ENCODE measurements at regions not wholly inside any gene's neighbourhood (a gene's known extent, or its start where the extent isn't known, plus 50 kb on each side); places are given as distances from the start of the nearest gene placed in this dataset.
A peak's percentile ranks its signal among the peaks of the same experiment; 100 is the strongest.

- no peaks in the 10 kb centered on the region for H3K9me3 Mint-ChIP-seq
- no peak overlapping the region for H3K4me3 Mint-ChIP-seq
- no peak for ATAC-seq
- no peak overlapping the region for H3K27ac Mint-ChIP-seq
- no peaks in the 10 kb centered on the region for H3K4me1 Mint-ChIP-seq
- peaks cover 5 to 16% (median 11%) of the 10 kb centered on the region in 5 donors for H3K27me3 Mint-ChIP-seq
- DNase-seq = no peak
- POLR2A ChIA-PET = no interaction called here
- no peaks in the 10 kb centered on the region for H3K36me3 Mint-ChIP-seq
These were observed 210.3 kb downstream of the SETD4 start for GRCh38 chr21:35850029-35850428.

GRCh38 chr21:35849144-35849543 lies 211.2 kb downstream of the SETD4 start:
- Mint-ChIP-seq H3K27ac (peak overlapping the region in 1 of 10 donors; percentile 75), H3K4me1 (no peaks in the 10 kb centered on the region), H3K9me3 (no peaks in the 10 kb centered on the region), H3K27me3 (peaks cover 5 to 15% (median 11%) of the 10 kb centered on the region in 5 donors), H3K36me3 (no peaks in the 10 kb centered on the region), H3K4me3 (no peak overlapping the region)
- no peak for DNase-seq
- POLR2A ChIA-PET = no interaction called here
- ATAC-seq = no peak

- peaks cover 0 to 2% (median 0%) of the 10 kb centered on the region in 4 donors for H3K4me1 Mint-ChIP-seq
- no peak for ATAC-seq
- no peak overlapping the region for H3K27ac Mint-ChIP-seq
- no peak for DNase-seq
- POLR2A ChIA-PET = no interaction called here
- no peaks in the 10 kb centered on the region for H3K36me3 Mint-ChIP-seq
- no peak overlapping the region for H3K4me3 Mint-ChIP-seq
- no peaks in the 10 kb centered on the region for H3K9me3 Mint-ChIP-seq
- H3K27me3 Mint-ChIP-seq = peaks cover 0 to 7% (median 0%) of the 10 kb centered on the region in 5 donors
These were observed 216.2 kb downstream of the SETD4 start for GRCh38 chr21:35843911-35844667.

- Mint-ChIP-seq H3K27ac (no peak overlapping the region), H3K27me3 (peaks cover 0 to 4% (median 0%) of the 10 kb centered on the region in 5 donors), H3K36me3 (no peaks in the 10 kb centered on the region), H3K4me3 (no peak overlapping the region), H3K4me1 (peaks cover 3 to 16% (median 10%) of the 10 kb centered on the region in 4 donors), H3K9me3 (no peaks in the 10 kb centered on the region)
- DNase-seq (no peak), ATAC-seq (no peak)
- POLR2A ChIA-PET = no interaction called here
These were observed 219.4 kb downstream of the SETD4 start for GRCh38 chr21:35840949-35841348.

GRCh38 chr21:35840197-35840799 lies 220.0 kb downstream of the SETD4 start:
- Mint-ChIP-seq H3K9me3 (no peaks in the 10 kb centered on the region), H3K4me3 (no peak overlapping the region), H3K4me1 (peaks cover 3 to 16% (median 10%) of the 10 kb centered on the region in 4 donors), H3K27me3 (peaks cover 0 to 3% (median 0%) of the 10 kb centered on the region in 5 donors), H3K27ac (no peak overlapping the region), H3K36me3 (no peaks in the 10 kb centered on the region)
- ATAC-seq = no peak
- POLR2A ChIA-PET = no interaction called here
- DNase-seq = peak; percentile 17 to 73 (median 48)

- ATAC-seq = no peak
- H3K27ac Mint-ChIP-seq = peak overlapping the region in 2 of 10 donors; percentile 57 to 63
- H3K4me1 Mint-ChIP-seq = peaks cover 4 to 22% (median 12%) of the 10 kb centered on the region in 4 donors
- no peaks in the 10 kb centered on the region for H3K36me3 Mint-ChIP-seq
- H3K27me3 Mint-ChIP-seq = peaks cover 0 to 3% (median 0%) of the 10 kb centered on the region in 5 donors
- no peak overlapping the region for H3K4me3 Mint-ChIP-seq
- POLR2A ChIA-PET = interaction anchor here (0.6 kb wide), 1 partner anchor 477 kb away, joined by 4 read pairs; no protein-coding TSS in a partner anchor
- no peaks in the 10 kb centered on the region for H3K9me3 Mint-ChIP-seq
- DNase-seq = no peak
These were observed 221.2 kb downstream of the SETD4 start for GRCh38 chr21:35838987-35839763.

- Mint-ChIP-seq H3K4me3 (no peak overlapping the region), H3K27ac (peak overlapping the region in 2 of 10 donors; percentile 11 to 60)
These were observed 222.0 kb downstream of the SETD4 start for GRCh38 chr21:35838350-35838749.

GRCh38 chr21:35833991-35834390 lies 226.3 kb downstream of the SETD4 start:
- no peak overlapping the region for H3K4me3 Mint-ChIP-seq
- H3K27me3 Mint-ChIP-seq = peaks cover 7 to 16% (median 13%) of the 10 kb centered on the region in 5 donors
- POLR2A ChIA-PET = no interaction called here
- H3K27ac Mint-ChIP-seq = peak overlapping the region in 1 of 10 donors; percentile 73
- H3K9me3 Mint-ChIP-seq = no peaks in the 10 kb centered on the region
- H3K36me3 Mint-ChIP-seq = no peaks in the 10 kb centered on the region
- H3K4me1 Mint-ChIP-seq = peaks cover 9 to 33% (median 19%) of the 10 kb centered on the region in 4 donors
- ATAC-seq = no peak
- DNase-seq = no peak

More at GRCh38 chr21:35838350-35838749, 222.0 kb downstream of the SETD4 start:
- POLR2A ChIA-PET = no interaction called here
- Mint-ChIP-seq H3K9me3 (no peaks in the 10 kb centered on the region), H3K36me3 (no peaks in the 10 kb centered on the region), H3K4me1 (peaks cover 6 to 24% (median 13%) of the 10 kb centered on the region in 4 donors), H3K27me3 (peaks cover 0 to 2% (median 0%) of the 10 kb centered on the region in 5 donors)
- ATAC-seq (no peak), DNase-seq (peak in 3 of 10 donors; percentile 1 to 33 (median 28))

GRCh38 chr21:35833388-35833787 lies 226.9 kb downstream of the SETD4 start:
- ATAC-seq (no peak), DNase-seq (no peak)
- H3K27me3 Mint-ChIP-seq = peaks cover 12 to 20% (median 19%) of the 10 kb centered on the region in 5 donors
- no peaks in the 10 kb centered on the region for H3K36me3 Mint-ChIP-seq
- H3K9me3 Mint-ChIP-seq = no peaks in the 10 kb centered on the region
- H3K4me1 Mint-ChIP-seq = peaks cover 11 to 28% (median 21%) of the 10 kb centered on the region in 4 donors
- no peak overlapping the region for H3K4me3 Mint-ChIP-seq
- POLR2A ChIA-PET = no interaction called here
- H3K27ac Mint-ChIP-seq = no peak overlapping the region

- Mint-ChIP-seq H3K9me3 (no peaks in the 10 kb centered on the region), H3K27ac (peak overlapping the region in 1 of 10 donors; percentile 9), H3K4me3 (no peak overlapping the region), H3K36me3 (no peaks in the 10 kb centered on the region), H3K27me3 (peaks cover 12 to 22% (median 20%) of the 10 kb centered on the region in 5 donors), H3K4me1 (peaks cover 9 to 22% (median 14%) of the 10 kb centered on the region in 4 donors)
- no peak for ATAC-seq
- POLR2A ChIA-PET = no interaction called here
- no peak for DNase-seq
These were observed 229.1 kb downstream of the SETD4 start for GRCh38 chr21:35831230-35831629.

- no peak for DNase-seq
- Mint-ChIP-seq H3K27me3 (peaks cover 12 to 24% (median 20%) of the 10 kb centered on the region in 5 donors), H3K4me1 (peaks cover 8 to 15% (median 12%) of the 10 kb centered on the region in 4 donors), H3K27ac (peak overlapping the region in 1 of 10 donors; percentile 35), H3K9me3 (no peaks in the 10 kb centered on the region), H3K4me3 (no peak overlapping the region), H3K36me3 (no peaks in the 10 kb centered on the region)
- POLR2A ChIA-PET = no interaction called here
- ATAC-seq = no peak
These were observed 231.3 kb downstream of the SETD4 start for GRCh38 chr21:35829067-35829466.

- H3K9me3 Mint-ChIP-seq = peaks cover 0 to 6% (median 0%) of the 10 kb centered on the region in 9 donors
- POLR2A ChIA-PET = no interaction called here
- no peak overlapping the region for H3K4me3 Mint-ChIP-seq
- DNase-seq (no peak), ATAC-seq (no peak)
- H3K36me3 Mint-ChIP-seq = peaks cover 0 to 3% (median 0%) of the 10 kb centered on the region in 3 donors
- no peak overlapping the region for H3K27ac Mint-ChIP-seq
- H3K4me1 Mint-ChIP-seq = peaks cover 8 to 14% (median 11%) of the 10 kb centered on the region in 4 donors
- peaks cover 13 to 33% (median 25%) of the 10 kb centered on the region in 5 donors for H3K27me3 Mint-ChIP-seq
These were observed 232.2 kb downstream of the SETD4 start for GRCh38 chr21:35828161-35828560.

Measured in naive thymus-derived CD8-positive, alpha-beta T cell (primary cell).